Limb (tissue), 2 donors: ENCODE measurements at regions not wholly inside any gene's neighbourhood (a gene's known extent, or its start where the extent isn't known, plus 50 kb on each side); places are given as distances from the start of the nearest gene placed in this dataset.

Source experiments
- DNase-seq, 2 donors: peaks; one replicate each; pipeline ENCODE4 v3.0.0-alpha.2; 2016; ENCODE audit errors: extremely low spot score in 2 of 2

- no peak for DNase-seq
These were observed 370.4 kb upstream of the PTPRD start for GRCh38 chr9:10983251-10983650.

GRCh38 chr9:10999646-11000045 lies 386.8 kb upstream of the PTPRD start:
- DNase-seq = no peak

GRCh38 chr9:11001546-11001945 lies 388.7 kb upstream of the PTPRD start:
- DNase-seq = no peak

- DNase-seq = no peak
These were observed 389.9 kb upstream of the PTPRD start for GRCh38 chr9:11002705-11003104.

GRCh38 chr9:11003836-11004235 lies 391.0 kb upstream of the PTPRD start:
- DNase-seq = no peak

GRCh38 chr9:11011696-11012095 lies 398.9 kb upstream of the PTPRD start:
- no peak for DNase-seq

- no peak for DNase-seq
These were observed 403.3 kb upstream of the PTPRD start for GRCh38 chr9:11016081-11016480.

GRCh38 chr9:11023201-11023600 lies 410.4 kb upstream of the PTPRD start:
- no peak for DNase-seq

- DNase-seq = no peak
These were observed 413.0 kb upstream of the PTPRD start for GRCh38 chr9:11025775-11026174.

- DNase-seq = no peak
These were observed 425.6 kb upstream of the PTPRD start for GRCh38 chr9:11038366-11038765.

GRCh38 chr9:11039006-11039405 lies 426.2 kb upstream of the PTPRD start:
- DNase-seq = no peak

GRCh38 chr9:11045589-11045988 lies 432.8 kb upstream of the PTPRD start:
- DNase-seq = no peak

- no peak for DNase-seq
These were observed 450.5 kb upstream of the PTPRD start for GRCh38 chr9:11063263-11063662.

- DNase-seq = no peak
These were observed 452.1 kb upstream of the PTPRD start for GRCh38 chr9:11064909-11065308.

- DNase-seq = no peak
These were observed 459.4 kb upstream of the PTPRD start for GRCh38 chr9:11072176-11072575.

GRCh38 chr9:11086561-11086960 lies 473.8 kb upstream of the PTPRD start:
- no peak for DNase-seq

- no peak for DNase-seq
These were observed 476.1 kb upstream of the PTPRD start for GRCh38 chr9:11088821-11089374.

GRCh38 chr9:11092974-11093373 lies 480.2 kb upstream of the PTPRD start:
- no peak for DNase-seq

- DNase-seq = no peak
These were observed 484.2 kb upstream of the PTPRD start for GRCh38 chr9:11097020-11097419.

GRCh38 chr9:11103525-11103924 lies 490.7 kb upstream of the PTPRD start:
- no peak for DNase-seq

GRCh38 chr9:11107196-11107595 lies 494.4 kb upstream of the PTPRD start:
- no peak for DNase-seq

GRCh38 chr9:11128156-11128555 lies 515.4 kb upstream of the PTPRD start:
- DNase-seq = no peak

- DNase-seq = no peak
These were observed 523.0 kb upstream of the PTPRD start for GRCh38 chr9:11135851-11136250.

GRCh38 chr9:11141357-11141756 lies 528.6 kb upstream of the PTPRD start:
- no peak for DNase-seq
